GM13977 (cell line): ENCODE measurements at regions not wholly inside any gene's neighbourhood (a gene's known extent, or its start where the extent isn't known, plus 50 kb on each side); places are given as distances from the start of the nearest gene placed in this dataset.
"Not testable (repeated sequence)": the region's sequence is repeated elsewhere in the genome, so short reads cannot be mapped to it uniquely, and the experiment has no call there.

Experiments used
- DNase-seq: peaks from one replicate; pipeline ENCODE4 v3.0.0; 2012; ENCODE audit warnings: low spot score
- in situ Hi-C: fragments of 300-500 bp; cut with MboI; formaldehyde crosslinking; loops from one replicate; pipeline ENCODE4 v1.12.0; 2022; ENCODE audit warnings: low sequenced_read_pairs, low pct_unique_long_range_greater_than_20kb, mixed read lengths, inconsistent platforms; ENCODE audit not compliant: unreplicated experiment
- TF ChIP-seq, protein P1 (sequence below): IDR thresholded peaks from 2 replicates; pipeline ENCODE4 v1.5.1; 2012; ENCODE audit warnings: mild to moderate bottlenecking, control low read depth; ENCODE audit not compliant: insufficient read depth; ENCODE audit errors: extremely low read depth, missing control alignments

- DNase-seq: no peak
- in situ Hi-C loops: no loop called here
- TF ChIP-seq, protein P1, sequence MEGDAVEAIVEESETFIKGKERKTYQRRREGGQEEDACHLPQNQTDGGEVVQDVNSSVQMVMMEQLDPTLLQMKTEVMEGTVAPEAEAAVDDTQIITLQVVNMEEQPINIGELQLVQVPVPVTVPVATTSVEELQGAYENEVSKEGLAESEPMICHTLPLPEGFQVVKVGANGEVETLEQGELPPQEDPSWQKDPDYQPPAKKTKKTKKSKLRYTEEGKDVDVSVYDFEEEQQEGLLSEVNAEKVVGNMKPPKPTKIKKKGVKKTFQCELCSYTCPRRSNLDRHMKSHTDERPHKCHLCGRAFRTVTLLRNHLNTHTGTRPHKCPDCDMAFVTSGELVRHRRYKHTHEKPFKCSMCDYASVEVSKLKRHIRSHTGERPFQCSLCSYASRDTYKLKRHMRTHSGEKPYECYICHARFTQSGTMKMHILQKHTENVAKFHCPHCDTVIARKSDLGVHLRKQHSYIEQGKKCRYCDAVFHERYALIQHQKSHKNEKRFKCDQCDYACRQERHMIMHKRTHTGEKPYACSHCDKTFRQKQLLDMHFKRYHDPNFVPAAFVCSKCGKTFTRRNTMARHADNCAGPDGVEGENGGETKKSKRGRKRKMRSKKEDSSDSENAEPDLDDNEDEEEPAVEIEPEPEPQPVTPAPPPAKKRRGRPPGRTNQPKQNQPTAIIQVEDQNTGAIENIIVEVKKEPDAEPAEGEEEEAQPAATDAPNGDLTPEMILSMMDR: no peak
Measured at GRCh38 chr2:14494759-14495158, 137.8 kb upstream of the LRATD1 start.

DNA sequence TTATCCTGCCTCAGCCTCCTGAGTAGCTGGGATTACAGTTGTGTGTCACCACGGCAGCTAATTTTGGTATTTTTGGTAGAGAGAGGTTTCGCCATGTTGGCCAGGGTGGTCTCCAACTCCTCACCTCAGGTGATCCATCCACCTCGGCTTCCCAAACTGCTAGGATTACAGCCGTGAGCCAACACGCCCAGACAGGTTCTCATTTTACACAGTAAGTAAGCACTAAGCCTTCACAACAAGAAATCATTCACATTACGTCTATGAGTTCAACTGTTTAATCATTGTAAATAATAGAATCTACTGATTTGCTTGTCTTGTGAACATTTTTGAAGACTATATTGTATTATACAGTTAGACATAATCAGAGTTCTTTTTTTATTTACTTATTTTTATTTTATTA is 131.5 kb upstream of the LRATD1 start:
- DNase-seq: no peak
- in situ Hi-C loops: no loop called here
- TF ChIP-seq, protein P1: no peak

DNA sequence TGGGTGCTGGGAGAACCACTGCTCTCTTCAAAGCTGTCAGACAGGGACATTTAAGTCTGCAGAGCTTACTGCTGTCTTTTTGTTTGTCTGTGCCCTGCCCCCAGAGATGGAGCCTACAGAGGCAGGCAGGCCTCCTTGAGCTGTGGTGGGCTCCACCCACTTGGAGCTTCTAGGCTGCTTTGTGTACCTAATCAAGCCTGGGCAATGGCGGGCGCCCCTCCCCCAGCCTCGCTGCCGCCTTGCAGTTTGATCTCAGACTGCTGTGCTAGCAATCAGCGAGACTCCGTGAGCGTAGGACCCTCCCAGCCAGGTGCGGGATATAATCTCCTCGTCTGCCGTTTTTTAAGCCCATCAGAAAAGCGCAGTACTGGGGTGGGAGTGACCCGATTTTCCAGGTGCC is 125.6 kb upstream of the LRATD1 start:
- in situ Hi-C loops: not testable (repeated sequence)

GRCh38 chr2:14511541-14511940 is 121.0 kb upstream of the LRATD1 start:
- TF ChIP-seq, protein P1: no peak
- DNase-seq: no peak
- in situ Hi-C loops: no loop called here

More for the DNA sequence above, 125.6 kb upstream of the LRATD1 start:
- not testable (repeated sequence) for DNase-seq

DNA sequence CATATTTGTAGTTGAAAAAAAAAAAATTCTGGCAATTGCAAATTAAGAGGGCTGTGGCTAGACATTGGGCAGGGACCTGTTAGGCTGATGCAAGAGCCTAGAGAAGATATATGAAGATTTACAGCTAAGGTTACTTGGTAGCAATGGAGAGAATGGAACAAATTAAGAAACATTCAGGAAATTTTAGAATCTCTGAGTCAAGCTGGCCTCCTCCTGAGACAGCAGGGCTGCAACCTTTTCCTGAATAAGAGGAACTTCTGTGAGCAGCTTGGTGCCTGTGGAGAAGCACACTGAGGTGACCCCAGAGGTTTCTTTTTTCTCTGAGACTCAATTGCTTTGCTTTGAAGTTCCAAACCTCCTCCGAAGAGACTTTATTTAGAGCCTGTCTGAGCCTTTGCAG is 118.6 kb upstream of the LRATD1 start:
- no peak for DNase-seq
- TF ChIP-seq, protein P1: no peak
- in situ Hi-C loops: no loop called here

- in situ Hi-C loops: no loop called here
- peak; percentile 5 for DNase-seq
- TF ChIP-seq, protein P1: no peak
Measured at GRCh38 chr2:14516844-14517243, 115.7 kb upstream of the LRATD1 start.

GRCh38 chr2:14517731-14518130 is 114.8 kb upstream of the LRATD1 start:
- TF ChIP-seq, protein P1: no peak
- in situ Hi-C loops: no loop called here
- DNase-seq: no peak
